Stimulated activated CD4-positive, alpha-beta T cell treated with anti-CD3 and anti-CD28 coated beads, TNF-alpha, amount 100 ng/mL, for 4 hours (primary cell): ENCODE measurements at regions not wholly inside any gene's neighbourhood (a gene's known extent, or its start where the extent isn't known, plus 50 kb on each side); places are given as distances from the start of the nearest gene placed in this dataset.

Experiments
- DNase-seq, 3 experiments: peaks; one replicate each; pipeline ENCODE4 v3.0.0-alpha.2; 2020; ENCODE audit warnings: low read depth in 3 of 3

GRCh38 chr5:50964746-50965653, 298.6 kb downstream of the PARP8 start:
- no peak for DNase-seq

- no peak for DNase-seq
Measured at GRCh38 chr5:50965654-50966375, 299.4 kb downstream of the PARP8 start.

GRCh38 chr5:50967009-50967562, 300.6 kb downstream of the PARP8 start:
- DNase-seq, result no peak

- no peak for DNase-seq
Measured at GRCh38 chr5:50967563-50968355, 301.3 kb downstream of the PARP8 start.

GRCh38 chr5:50968356-50969149, 302.1 kb downstream of the PARP8 start:
- DNase-seq, result no peak

GRCh38 chr5:50969151-50970031, 303.0 kb downstream of the PARP8 start:
- DNase-seq, result no peak

GRCh38 chr5:50975840-50976239, 309.4 kb downstream of the PARP8 start:
- DNase-seq, result no peak

GRCh38 chr5:50978924-50979323, 312.5 kb downstream of the PARP8 start:
- DNase-seq, result no peak

- DNase-seq, result no peak
Measured at GRCh38 chr5:50984640-50985039, 318.2 kb downstream of the PARP8 start.

- no peak for DNase-seq
Measured at GRCh38 chr5:50990296-50990924, 324.0 kb downstream of the PARP8 start.

GRCh38 chr5:50995285-50995942, 329.0 kb downstream of the PARP8 start:
- DNase-seq, result no peak

- no peak for DNase-seq
Measured at GRCh38 chr5:51001227-51001923, 334.9 kb downstream of the PARP8 start.

- DNase-seq, result no peak
Measured at GRCh38 chr5:51002368-51002767, 335.9 kb downstream of the PARP8 start.

- no peak for DNase-seq
Measured at GRCh38 chr5:51013036-51013435, 346.6 kb downstream of the PARP8 start.

GRCh38 chr5:51018423-51018822, 352.0 kb downstream of the PARP8 start:
- DNase-seq, result no peak

- no peak for DNase-seq
Measured at GRCh38 chr5:51024263-51024662, 357.8 kb downstream of the PARP8 start.

- no peak for DNase-seq
Measured at GRCh38 chr5:51027271-51027670, 356.0 kb upstream of the ISL1 start.

GRCh38 chr5:51028394-51028793, 354.9 kb upstream of the ISL1 start:
- DNase-seq, result no peak
